ENCODE measurements at regions not wholly inside any gene's neighbourhood (a gene's known extent, or its start where the extent isn't known, plus 50 kb on each side); places are given as distances from the start of the nearest gene placed in this dataset.

- TF ChIP-seq CTCF (IDR thresholded peaks at IDR 0.05 in 8 of 11, conservative IDR thresholded peaks at IDR 0.05 in 3 of 11) (no peak), POLR2A (IDR thresholded peaks at IDR 0.05) (no peak)
Measured at GRCh38 chr20:53750827-53751619, 157.4 kb upstream of the ZNF217 start.

Data from spleen (tissue), 7 donors.